Posterior cingulate gyrus (tissue), 11 donors: ENCODE measurements at regions not wholly inside any gene's neighbourhood (a gene's known extent, or its start where the extent isn't known, plus 50 kb on each side); places are given as distances from the start of the nearest gene placed in this dataset.

Experiments used
- DNase-seq, 10 donors: peaks; one replicate each; pipeline versions ENCODE4 v3.0.0 to v3.0.0-alpha.2; 2020 to 2021; ENCODE audit warnings: mixed read lengths in 3 of 10
- intact Hi-C: fragments of 100-400 bp; cut with DNase I; formaldehyde crosslinking; loops from one replicate; pipeline ENCODE4 v1.15.1; 2023

GRCh38 chr13:91189506-91189905 is 158.0 kb upstream of the MIR17HG start:
- intact Hi-C loops, result no loop called here
- DNase-seq, result no peak

GRCh38 chr13:91193358-91193757 is 154.1 kb upstream of the MIR17HG start:
- DNase-seq, result no peak
- intact Hi-C loops, result no loop called here

GRCh38 chr13:91195789-91196188 is 151.7 kb upstream of the MIR17HG start:
- intact Hi-C loops, result no loop called here
- DNase-seq, result no peak

GRCh38 chr13:91196958-91197357 is 150.5 kb upstream of the MIR17HG start:
- intact Hi-C loops, result no loop called here
- no peak for DNase-seq

- intact Hi-C loops, result no loop called here
- no peak for DNase-seq
Observed at GRCh38 chr13:91199866-91200265, 147.6 kb upstream of the MIR17HG start.

GRCh38 chr13:91200486-91200885 is 147.0 kb upstream of the MIR17HG start:
- no peak for DNase-seq
- intact Hi-C loops, result no loop called here

- DNase-seq, result no peak
- intact Hi-C loops, result no loop called here
Observed at GRCh38 chr13:91203430-91203829, 144.1 kb upstream of the MIR17HG start.

GRCh38 chr13:91207261-91207660 is 140.2 kb upstream of the MIR17HG start:
- no peak for DNase-seq
- intact Hi-C loops, result no loop called here

GRCh38 chr13:91211510-91211909 is 136.0 kb upstream of the MIR17HG start:
- intact Hi-C loops, result no loop called here
- DNase-seq, result no peak

GRCh38 chr13:91212231-91212630 is 135.3 kb upstream of the MIR17HG start:
- no peak for DNase-seq
- intact Hi-C loops, result no loop called here

GRCh38 chr13:91214031-91214430 is 133.5 kb upstream of the MIR17HG start:
- intact Hi-C loops, result no loop called here
- DNase-seq, result no peak

GRCh38 chr13:91216928-91217700 is 130.4 kb upstream of the MIR17HG start:
- intact Hi-C loops, result no loop called here

GRCh38 chr13:91219201-91219600 is 128.3 kb upstream of the MIR17HG start:
- intact Hi-C loops, result no loop called here
- no peak for DNase-seq

More at GRCh38 chr13:91216928-91217700, 130.4 kb upstream of the MIR17HG start:
- DNase-seq, result no peak

- DNase-seq, result no peak
- intact Hi-C loops, result no loop called here
Observed at GRCh38 chr13:91220872-91221271, 126.6 kb upstream of the MIR17HG start.

- DNase-seq, result no peak
- intact Hi-C loops, result no loop called here
Observed at GRCh38 chr13:91228108-91228507, 119.4 kb upstream of the MIR17HG start.

- intact Hi-C loops, result no loop called here
- no peak for DNase-seq
Observed at GRCh38 chr13:91228940-91229339, 118.5 kb upstream of the MIR17HG start.

- intact Hi-C loops, result no loop called here
- no peak for DNase-seq
Observed at GRCh38 chr13:91232716-91233115, 114.8 kb upstream of the MIR17HG start.

GRCh38 chr13:91233291-91233690 is 114.2 kb upstream of the MIR17HG start:
- DNase-seq, result no peak
- intact Hi-C loops, result no loop called here

GRCh38 chr13:91236182-91236581 is 111.3 kb upstream of the MIR17HG start:
- intact Hi-C loops, result no loop called here

GRCh38 chr13:91236921-91237320 is 110.6 kb upstream of the MIR17HG start:
- no peak for DNase-seq
- intact Hi-C loops, result no loop called here

More at GRCh38 chr13:91236182-91236581, 111.3 kb upstream of the MIR17HG start:
- no peak for DNase-seq

GRCh38 chr13:91238036-91238435 is 109.5 kb upstream of the MIR17HG start:
- intact Hi-C loops, result no loop called here
- DNase-seq, result no peak

GRCh38 chr13:91240341-91240740 is 107.1 kb upstream of the MIR17HG start:
- intact Hi-C loops, result no loop called here

More at GRCh38 chr13:91240341-91240740, 107.1 kb upstream of the MIR17HG start:
- no peak for DNase-seq
